Activated CD8-positive, alpha-beta T cell treated with anti-CD3 and anti-CD28 coated beads for 36 hours (primary cell): ENCODE measurements at regions not wholly inside any gene's neighbourhood (a gene's known extent, or its start where the extent isn't known, plus 50 kb on each side); places are given as distances from the start of the nearest gene placed in this dataset.
"Not testable (repeated sequence)": the region's sequence is repeated elsewhere in the genome, so short reads cannot be mapped to it uniquely, and the experiment has no call there.

Experiments
- ATAC-seq: fragments of 200-7000 bp; cut with Tn5 transposase; one replicate; pipeline ENCODE4 v1.10.0; 2021; ENCODE audit warnings: mild to moderate bottlenecking, moderate library complexity
- CTCF ChIA-PET: fragments of 350-600 bp; sonication (Branson Sonifier 250); formaldehyde crosslinking; loops from one replicate; lab custom pipeline; 2021; ENCODE audit warnings: antibody characterized with exemption; lab: Charles Lee
- POLR2A ChIA-PET: fragments of 350-600 bp; sonication (Branson Sonifier 250); formaldehyde crosslinking; loops from one replicate; lab custom pipeline; 2021; ENCODE audit warnings: antibody characterized with exemption; lab: Charles Lee
- DNase-seq: peaks from one replicate; pipeline ENCODE4 v3.0.0-alpha.2; 2020
- H3K27ac Mint-ChIP-seq: one replicate; pipeline ENCODE4 v1.8.0; 2021; ENCODE audit warnings: mild to moderate bottlenecking, mixed read lengths
- H3K27me3 Mint-ChIP-seq: one replicate; pipeline ENCODE4 v1.8.0; 2021; ENCODE audit warnings: mixed read lengths
- H3K36me3 Mint-ChIP-seq: one replicate; pipeline ENCODE4 v1.8.0; 2021; ENCODE audit warnings: low read depth, mixed read lengths
- H3K4me1 Mint-ChIP-seq: one replicate; pipeline ENCODE4 v1.8.0; 2021; ENCODE audit warnings: low read depth, mixed read lengths
- H3K4me3 Mint-ChIP-seq: one replicate; pipeline ENCODE4 v1.8.0; 2021; ENCODE audit warnings: mild to moderate bottlenecking, moderate library complexity, mixed read lengths
- H3K9me3 Mint-ChIP-seq: one replicate; pipeline ENCODE4 v1.8.0; 2021; ENCODE audit warnings: mixed read lengths
- intact Hi-C: fragments of 100-400 bp; cut with micrococcal nuclease; formaldehyde crosslinking; loops from one replicate; pipeline ENCODE4 v1.10.0; 2022
- TF ChIP-seq, protein P1 (sequence below): fragments of 200-600 bp; IDR thresholded peaks from one replicate; pipeline ENCODE4 v1.8.0; 2022; ENCODE audit warnings: antibody characterized with exemption, mild to moderate bottlenecking

DNA sequence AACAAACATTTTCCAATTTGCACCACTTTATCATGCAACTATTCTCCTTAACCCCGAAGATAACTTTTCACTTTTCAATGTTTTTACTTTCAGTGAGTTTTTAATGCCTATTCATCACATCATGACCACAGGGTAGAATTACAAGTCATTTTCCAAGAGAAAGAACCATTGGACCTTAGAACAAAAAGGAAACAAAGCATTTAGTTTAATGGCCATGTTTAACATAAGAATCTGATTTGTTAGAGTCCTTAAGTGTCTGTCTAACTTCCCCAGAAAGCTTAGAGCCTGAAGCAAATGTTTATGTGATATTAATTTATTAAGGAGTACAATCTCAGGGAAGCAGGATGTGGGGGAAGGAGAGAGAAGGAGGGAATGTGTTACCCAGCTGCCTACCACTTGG lies 325.8 kb upstream of the RIOK2 start:
- POLR2A ChIA-PET = interaction anchor here (0.6 kb wide), 1 partner anchor 1233 kb away, joined by 3 read pairs; no protein-coding TSS in a partner anchor
- TF ChIP-seq, protein P1, sequence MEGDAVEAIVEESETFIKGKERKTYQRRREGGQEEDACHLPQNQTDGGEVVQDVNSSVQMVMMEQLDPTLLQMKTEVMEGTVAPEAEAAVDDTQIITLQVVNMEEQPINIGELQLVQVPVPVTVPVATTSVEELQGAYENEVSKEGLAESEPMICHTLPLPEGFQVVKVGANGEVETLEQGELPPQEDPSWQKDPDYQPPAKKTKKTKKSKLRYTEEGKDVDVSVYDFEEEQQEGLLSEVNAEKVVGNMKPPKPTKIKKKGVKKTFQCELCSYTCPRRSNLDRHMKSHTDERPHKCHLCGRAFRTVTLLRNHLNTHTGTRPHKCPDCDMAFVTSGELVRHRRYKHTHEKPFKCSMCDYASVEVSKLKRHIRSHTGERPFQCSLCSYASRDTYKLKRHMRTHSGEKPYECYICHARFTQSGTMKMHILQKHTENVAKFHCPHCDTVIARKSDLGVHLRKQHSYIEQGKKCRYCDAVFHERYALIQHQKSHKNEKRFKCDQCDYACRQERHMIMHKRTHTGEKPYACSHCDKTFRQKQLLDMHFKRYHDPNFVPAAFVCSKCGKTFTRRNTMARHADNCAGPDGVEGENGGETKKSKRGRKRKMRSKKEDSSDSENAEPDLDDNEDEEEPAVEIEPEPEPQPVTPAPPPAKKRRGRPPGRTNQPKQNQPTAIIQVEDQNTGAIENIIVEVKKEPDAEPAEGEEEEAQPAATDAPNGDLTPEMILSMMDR = no peak

DNA sequence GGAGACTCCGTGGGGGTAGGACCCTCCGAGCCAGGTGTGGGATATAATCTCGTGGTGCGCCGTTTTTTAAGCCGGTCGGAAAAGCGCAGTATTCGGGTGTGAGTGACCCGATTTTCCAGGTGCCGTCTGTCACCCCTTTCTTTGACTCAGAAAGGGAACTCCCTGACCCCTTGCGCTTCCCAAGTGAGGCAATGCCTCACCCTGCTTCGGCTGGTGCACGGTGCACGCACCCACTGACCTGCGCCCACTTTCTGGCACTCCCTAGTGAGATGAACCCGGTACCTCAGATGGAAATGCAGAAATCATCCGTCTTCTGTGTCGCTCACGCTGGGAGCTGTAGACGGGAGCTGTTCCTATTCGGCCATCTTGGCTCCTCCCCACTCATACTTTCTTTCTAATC lies 336.5 kb upstream of the RIOK2 start:
- intact Hi-C loops, POLR2A ChIA-PET, H3K4me3 Mint-ChIP-seq, H3K27ac Mint-ChIP-seq, DNase-seq, ATAC-seq, H3K27me3 Mint-ChIP-seq, CTCF ChIA-PET, H3K4me1 Mint-ChIP-seq, H3K9me3 Mint-ChIP-seq, H3K36me3 Mint-ChIP-seq: not testable (repeated sequence)

More for the DNA sequence above, 325.8 kb upstream of the RIOK2 start:
- intact Hi-C loops = no loop called here
- DNase-seq (no peak), ATAC-seq (no peak)
- no peaks in the 10 kb centered on the region for H3K4me1 Mint-ChIP-seq
- CTCF ChIA-PET = no interaction called here
- H3K27ac Mint-ChIP-seq = no peak overlapping the region
- H3K27me3 Mint-ChIP-seq = no peaks in the 10 kb centered on the region
- no peak overlapping the region for H3K4me3 Mint-ChIP-seq
- no peaks in the 10 kb centered on the region for H3K36me3 Mint-ChIP-seq
- H3K9me3 Mint-ChIP-seq = no peaks in the 10 kb centered on the region

DNA sequence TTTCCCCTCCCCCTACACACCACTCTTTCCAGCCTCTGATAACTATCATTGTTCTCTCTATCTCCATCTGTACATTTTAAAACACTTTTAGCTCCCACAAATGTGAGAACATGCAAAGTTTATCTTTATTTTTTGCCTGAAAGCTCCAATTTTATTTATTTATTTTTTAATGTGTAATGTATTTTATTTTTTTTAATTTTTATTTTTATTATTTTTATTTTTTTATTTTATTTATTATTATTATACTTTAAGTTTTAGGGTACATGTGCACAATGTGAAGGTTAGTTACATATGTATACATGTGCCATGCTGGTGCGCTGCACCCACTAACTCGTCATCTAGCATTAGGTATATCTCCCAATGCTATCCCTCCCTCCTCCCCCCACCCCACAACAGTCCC lies 340.3 kb upstream of the RIOK2 start:
- DNase-seq, H3K27ac Mint-ChIP-seq, H3K4me1 Mint-ChIP-seq, POLR2A ChIA-PET, H3K9me3 Mint-ChIP-seq, ATAC-seq, intact Hi-C loops, H3K36me3 Mint-ChIP-seq, H3K27me3 Mint-ChIP-seq, H3K4me3 Mint-ChIP-seq, CTCF ChIA-PET: not testable (repeated sequence)

DNA sequence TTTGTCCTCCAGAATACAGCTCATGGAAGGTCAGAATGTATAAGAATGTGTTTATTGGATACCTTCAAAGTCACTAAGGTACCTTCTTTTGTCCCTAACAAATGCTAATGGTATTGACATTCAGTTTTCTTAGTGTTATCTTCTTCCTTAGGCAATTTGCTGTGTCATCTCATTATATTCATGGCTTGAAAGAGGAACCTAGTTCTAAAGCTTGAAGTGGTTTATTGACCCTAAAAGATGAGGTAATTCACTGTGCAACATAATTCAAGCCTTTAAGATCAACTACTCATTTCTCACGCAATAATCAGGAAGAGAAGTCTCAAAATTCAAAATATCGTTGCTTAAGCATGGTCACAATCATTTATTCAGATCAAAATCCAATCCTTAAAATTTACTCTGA lies 342.7 kb upstream of the RIOK2 start:
- no peaks in the 10 kb centered on the region for H3K9me3 Mint-ChIP-seq
- H3K27ac Mint-ChIP-seq = no peak overlapping the region
- TF ChIP-seq, protein P1 = no peak
- no peak overlapping the region for H3K4me3 Mint-ChIP-seq
- intact Hi-C loops = no loop called here
- DNase-seq (no peak), ATAC-seq (no peak)
- ChIA-PET CTCF (no interaction called here), POLR2A (no interaction called here)
- no peaks in the 10 kb centered on the region for H3K4me1 Mint-ChIP-seq
- H3K27me3 Mint-ChIP-seq = no peaks in the 10 kb centered on the region
- H3K36me3 Mint-ChIP-seq = no peaks in the 10 kb centered on the region

DNA sequence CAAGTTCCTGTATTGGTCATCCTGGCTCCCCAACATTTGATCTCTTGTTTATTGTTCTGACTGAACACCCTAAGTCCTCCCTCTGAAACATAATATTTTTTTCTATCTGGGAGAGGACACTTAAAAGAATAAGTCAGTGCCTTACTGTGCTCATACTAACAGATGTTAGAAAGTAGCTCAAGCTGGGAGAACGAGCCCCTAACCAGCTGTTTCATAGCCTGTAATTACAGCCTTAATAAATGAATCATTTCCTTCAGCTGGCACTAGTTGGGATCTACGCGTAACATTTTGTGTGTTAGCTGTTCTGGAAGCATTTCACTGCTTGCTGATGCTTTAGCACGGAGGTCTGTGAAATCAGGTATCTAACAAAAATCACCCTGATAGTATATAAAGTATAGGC lies 345.9 kb upstream of the RIOK2 start:
- intact Hi-C loops = no loop called here
- no peaks in the 10 kb centered on the region for H3K27me3 Mint-ChIP-seq
- no peaks in the 10 kb centered on the region for H3K9me3 Mint-ChIP-seq
- no peak overlapping the region for H3K27ac Mint-ChIP-seq
- TF ChIP-seq, protein P1 = no peak
- H3K4me3 Mint-ChIP-seq = no peak overlapping the region
- no peak for ATAC-seq
- no peaks in the 10 kb centered on the region for H3K4me1 Mint-ChIP-seq
- H3K36me3 Mint-ChIP-seq = no peaks in the 10 kb centered on the region
- CTCF ChIA-PET = no interaction called here
- POLR2A ChIA-PET = no interaction called here
- DNase-seq = no peak

DNA sequence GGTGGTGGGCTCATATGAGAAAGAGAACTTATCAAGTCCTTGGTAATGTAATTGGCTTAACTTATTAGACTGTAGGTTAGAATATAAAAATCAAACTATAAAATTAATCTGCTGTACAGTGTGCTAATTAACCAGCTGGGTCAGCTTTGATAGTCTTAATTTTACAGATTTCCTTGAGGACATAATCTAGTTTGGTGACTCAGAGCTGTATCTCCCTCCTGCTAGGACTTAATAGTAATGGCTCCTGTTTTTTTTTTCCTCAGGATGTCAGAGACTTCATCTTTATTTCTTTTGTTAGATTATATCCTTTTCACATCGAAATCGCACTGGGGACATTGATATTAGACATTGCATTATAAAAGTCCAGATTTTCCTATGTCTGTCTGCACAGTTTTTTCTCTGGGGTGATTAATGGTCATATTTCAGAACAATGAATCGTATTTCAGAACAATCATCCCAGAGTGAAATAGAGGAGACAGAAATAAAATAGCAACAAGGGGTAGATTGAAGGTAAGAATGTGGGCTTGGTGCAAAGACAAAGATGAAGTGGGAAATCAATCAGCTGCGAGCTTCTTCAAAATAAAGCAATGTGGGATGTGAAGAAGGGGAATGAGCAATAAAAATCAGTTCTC lies 346.4 kb upstream of the RIOK2 start:
- Mint-ChIP-seq H3K27ac (no peak overlapping the region), H3K4me1 (no peaks in the 10 kb centered on the region), H3K9me3 (no peaks in the 10 kb centered on the region), H3K36me3 (no peaks in the 10 kb centered on the region), H3K27me3 (no peaks in the 10 kb centered on the region), H3K4me3 (no peak overlapping the region)
- TF ChIP-seq, protein P1 = no peak
- DNase-seq (no peak), ATAC-seq (no peak)
- intact Hi-C loops = no loop called here
- ChIA-PET CTCF (no interaction called here), POLR2A (no interaction called here)
